WTC11 (cell line): ENCODE measurements at regions not wholly inside any gene's neighbourhood (a gene's known extent, or its start where the extent isn't known, plus 50 kb on each side); places are given as distances from the start of the nearest gene placed in this dataset.

Source experiments
- CREM ChIP-seq: sonication (generic); formaldehyde crosslinking; IDR thresholded peaks from 2 replicates; pipeline ENCODE4 v1.8.1; 2022; ENCODE audit warnings: mild to moderate bottlenecking, missing genetic modification reagents, moderate library complexity
- ETV6 ChIP-seq: sonication (generic); formaldehyde crosslinking; IDR thresholded peaks from 2 replicates; pipeline ENCODE4 v1.8.1; 2022; ENCODE audit warnings: mild to moderate bottlenecking, missing genetic modification reagents
- FOXJ3 ChIP-seq: sonication (generic); formaldehyde crosslinking; IDR thresholded peaks from 2 replicates; pipeline ENCODE4 v1.9.0; 2021; ENCODE audit warnings: missing genetic modification reagents, mild to moderate bottlenecking, borderline replicate concordance
- FOXK1 ChIP-seq: sonication (generic); formaldehyde crosslinking; IDR thresholded peaks from 2 replicates; pipeline ENCODE4 v1.8.0; 2022; ENCODE audit warnings: mild to moderate bottlenecking, moderate library complexity, missing genetic modification reagents
- NFYB ChIP-seq: sonication (generic); formaldehyde crosslinking; conservative IDR thresholded peaks from 2 replicates; pipeline ENCODE4 v1.8.0; 2022; ENCODE audit warnings: low read depth, missing genetic modification reagents
- TEAD4 ChIP-seq: sonication (generic); formaldehyde crosslinking; IDR thresholded peaks from 2 replicates; pipeline ENCODE4 v1.8.0; 2022; ENCODE audit warnings: mild to moderate bottlenecking, missing genetic modification reagents
- TF ChIP-seq, protein P1 (sequence below): sonication (generic); formaldehyde crosslinking; IDR thresholded peaks from 2 replicates; pipeline ENCODE4 v1.8.0; 2022; ENCODE audit warnings: mild to moderate bottlenecking, missing genetic modification reagents
- TF ChIP-seq, protein P2 (sequence below): fragments of 200-600 bp; IDR thresholded peaks from 2 replicates; pipeline ENCODE4 v1.8.0; 2022; ENCODE audit warnings: antibody characterized with exemption
- TF ChIP-seq, protein P3 (sequence below): sonication (generic); formaldehyde crosslinking; IDR thresholded peaks from 2 replicates; pipeline ENCODE4 v1.8.0; 2023; ENCODE audit warnings: missing genetic modification reagents, mild to moderate bottlenecking, borderline replicate concordance
- TF ChIP-seq, protein P4 (sequence below): sonication (generic); formaldehyde crosslinking; IDR thresholded peaks from 2 replicates; pipeline ENCODE4 v1.8.1; 2022; ENCODE audit warnings: low read depth, missing genetic modification reagents, borderline replicate concordance
- TF ChIP-seq, protein P5 (sequence below): sonication (generic); formaldehyde crosslinking; IDR thresholded peaks from 2 replicates; pipeline ENCODE4 v1.8.0; 2022; ENCODE audit warnings: mild to moderate bottlenecking, missing genetic modification reagents
- TF ChIP-seq, protein P6 (sequence below): sonication (generic); formaldehyde crosslinking; conservative IDR thresholded peaks from 2 replicates; pipeline ENCODE4 v1.8.1; 2022; ENCODE audit warnings: mild to moderate bottlenecking, missing genetic modification reagents
- TF ChIP-seq, protein P7 (sequence below): sonication (generic); formaldehyde crosslinking; IDR thresholded peaks from 2 replicates; pipeline ENCODE4 v1.8.0; 2022; ENCODE audit warnings: mild to moderate bottlenecking, missing genetic modification reagents

DNA sequence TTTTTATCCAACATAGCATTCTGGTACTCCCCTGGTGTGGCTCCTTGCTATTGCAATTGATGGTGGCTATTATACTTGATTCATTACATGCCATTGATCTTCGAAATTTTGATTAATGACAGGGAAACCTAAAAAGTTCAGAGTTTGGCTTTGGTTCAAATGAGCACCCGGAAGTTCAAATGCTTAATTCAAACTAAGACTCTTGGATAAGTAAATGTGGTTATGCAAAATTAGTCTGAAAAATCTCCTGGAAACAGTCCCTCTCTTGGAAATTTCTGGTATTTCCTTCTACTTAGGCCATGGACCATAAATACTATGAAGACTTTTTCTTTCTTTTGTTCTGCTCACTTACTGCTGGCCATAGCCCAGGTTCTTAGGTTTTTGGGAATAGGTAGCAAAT is 65.3 kb upstream of the SMIM21 start:
- TF ChIP-seq TEAD4 (CRISPR knock-in tag) (no peak), FOXK1 (CRISPR knock-in tag) (no peak), FOXJ3 (no peak), NFYB (no peak), ETV6 (CRISPR knock-in tag) (no peak), CREM (CRISPR knock-in tag) (no peak)
- TF ChIP-seq, protein P1, sequence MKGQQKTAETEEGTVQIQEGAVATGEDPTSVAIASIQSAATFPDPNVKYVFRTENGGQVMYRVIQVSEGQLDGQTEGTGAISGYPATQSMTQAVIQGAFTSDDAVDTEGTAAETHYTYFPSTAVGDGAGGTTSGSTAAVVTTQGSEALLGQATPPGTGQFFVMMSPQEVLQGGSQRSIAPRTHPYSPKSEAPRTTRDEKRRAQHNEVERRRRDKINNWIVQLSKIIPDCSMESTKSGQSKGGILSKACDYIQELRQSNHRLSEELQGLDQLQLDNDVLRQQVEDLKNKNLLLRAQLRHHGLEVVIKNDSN (CRISPR knock-in tag) = no peak
- TF ChIP-seq, protein P2, sequence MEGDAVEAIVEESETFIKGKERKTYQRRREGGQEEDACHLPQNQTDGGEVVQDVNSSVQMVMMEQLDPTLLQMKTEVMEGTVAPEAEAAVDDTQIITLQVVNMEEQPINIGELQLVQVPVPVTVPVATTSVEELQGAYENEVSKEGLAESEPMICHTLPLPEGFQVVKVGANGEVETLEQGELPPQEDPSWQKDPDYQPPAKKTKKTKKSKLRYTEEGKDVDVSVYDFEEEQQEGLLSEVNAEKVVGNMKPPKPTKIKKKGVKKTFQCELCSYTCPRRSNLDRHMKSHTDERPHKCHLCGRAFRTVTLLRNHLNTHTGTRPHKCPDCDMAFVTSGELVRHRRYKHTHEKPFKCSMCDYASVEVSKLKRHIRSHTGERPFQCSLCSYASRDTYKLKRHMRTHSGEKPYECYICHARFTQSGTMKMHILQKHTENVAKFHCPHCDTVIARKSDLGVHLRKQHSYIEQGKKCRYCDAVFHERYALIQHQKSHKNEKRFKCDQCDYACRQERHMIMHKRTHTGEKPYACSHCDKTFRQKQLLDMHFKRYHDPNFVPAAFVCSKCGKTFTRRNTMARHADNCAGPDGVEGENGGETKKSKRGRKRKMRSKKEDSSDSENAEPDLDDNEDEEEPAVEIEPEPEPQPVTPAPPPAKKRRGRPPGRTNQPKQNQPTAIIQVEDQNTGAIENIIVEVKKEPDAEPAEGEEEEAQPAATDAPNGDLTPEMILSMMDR = no peak
- TF ChIP-seq, protein P3, sequence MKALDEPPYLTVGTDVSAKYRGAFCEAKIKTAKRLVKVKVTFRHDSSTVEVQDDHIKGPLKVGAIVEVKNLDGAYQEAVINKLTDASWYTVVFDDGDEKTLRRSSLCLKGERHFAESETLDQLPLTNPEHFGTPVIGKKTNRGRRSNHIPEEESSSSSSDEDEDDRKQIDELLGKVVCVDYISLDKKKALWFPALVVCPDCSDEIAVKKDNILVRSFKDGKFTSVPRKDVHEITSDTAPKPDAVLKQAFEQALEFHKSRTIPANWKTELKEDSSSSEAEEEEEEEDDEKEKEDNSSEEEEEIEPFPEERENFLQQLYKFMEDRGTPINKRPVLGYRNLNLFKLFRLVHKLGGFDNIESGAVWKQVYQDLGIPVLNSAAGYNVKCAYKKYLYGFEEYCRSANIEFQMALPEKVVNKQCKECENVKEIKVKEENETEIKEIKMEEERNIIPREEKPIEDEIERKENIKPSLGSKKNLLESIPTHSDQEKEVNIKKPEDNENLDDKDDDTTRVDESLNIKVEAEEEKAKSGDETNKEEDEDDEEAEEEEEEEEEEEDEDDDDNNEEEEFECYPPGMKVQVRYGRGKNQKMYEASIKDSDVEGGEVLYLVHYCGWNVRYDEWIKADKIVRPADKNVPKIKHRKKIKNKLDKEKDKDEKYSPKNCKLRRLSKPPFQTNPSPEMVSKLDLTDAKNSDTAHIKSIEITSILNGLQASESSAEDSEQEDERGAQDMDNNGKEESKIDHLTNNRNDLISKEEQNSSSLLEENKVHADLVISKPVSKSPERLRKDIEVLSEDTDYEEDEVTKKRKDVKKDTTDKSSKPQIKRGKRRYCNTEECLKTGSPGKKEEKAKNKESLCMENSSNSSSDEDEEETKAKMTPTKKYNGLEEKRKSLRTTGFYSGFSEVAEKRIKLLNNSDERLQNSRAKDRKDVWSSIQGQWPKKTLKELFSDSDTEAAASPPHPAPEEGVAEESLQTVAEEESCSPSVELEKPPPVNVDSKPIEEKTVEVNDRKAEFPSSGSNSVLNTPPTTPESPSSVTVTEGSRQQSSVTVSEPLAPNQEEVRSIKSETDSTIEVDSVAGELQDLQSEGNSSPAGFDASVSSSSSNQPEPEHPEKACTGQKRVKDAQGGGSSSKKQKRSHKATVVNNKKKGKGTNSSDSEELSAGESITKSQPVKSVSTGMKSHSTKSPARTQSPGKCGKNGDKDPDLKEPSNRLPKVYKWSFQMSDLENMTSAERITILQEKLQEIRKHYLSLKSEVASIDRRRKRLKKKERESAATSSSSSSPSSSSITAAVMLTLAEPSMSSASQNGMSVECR (CRISPR knock-in tag) = no peak
- TF ChIP-seq, protein P4, sequence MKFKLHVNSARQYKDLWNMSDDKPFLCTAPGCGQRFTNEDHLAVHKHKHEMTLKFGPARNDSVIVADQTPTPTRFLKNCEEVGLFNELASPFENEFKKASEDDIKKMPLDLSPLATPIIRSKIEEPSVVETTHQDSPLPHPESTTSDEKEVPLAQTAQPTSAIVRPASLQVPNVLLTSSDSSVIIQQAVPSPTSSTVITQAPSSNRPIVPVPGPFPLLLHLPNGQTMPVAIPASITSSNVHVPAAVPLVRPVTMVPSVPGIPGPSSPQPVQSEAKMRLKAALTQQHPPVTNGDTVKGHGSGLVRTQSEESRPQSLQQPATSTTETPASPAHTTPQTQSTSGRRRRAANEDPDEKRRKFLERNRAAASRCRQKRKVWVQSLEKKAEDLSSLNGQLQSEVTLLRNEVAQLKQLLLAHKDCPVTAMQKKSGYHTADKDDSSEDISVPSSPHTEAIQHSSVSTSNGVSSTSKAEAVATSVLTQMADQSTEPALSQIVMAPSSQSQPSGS (CRISPR knock-in tag) = no peak
- TF ChIP-seq, protein P5, sequence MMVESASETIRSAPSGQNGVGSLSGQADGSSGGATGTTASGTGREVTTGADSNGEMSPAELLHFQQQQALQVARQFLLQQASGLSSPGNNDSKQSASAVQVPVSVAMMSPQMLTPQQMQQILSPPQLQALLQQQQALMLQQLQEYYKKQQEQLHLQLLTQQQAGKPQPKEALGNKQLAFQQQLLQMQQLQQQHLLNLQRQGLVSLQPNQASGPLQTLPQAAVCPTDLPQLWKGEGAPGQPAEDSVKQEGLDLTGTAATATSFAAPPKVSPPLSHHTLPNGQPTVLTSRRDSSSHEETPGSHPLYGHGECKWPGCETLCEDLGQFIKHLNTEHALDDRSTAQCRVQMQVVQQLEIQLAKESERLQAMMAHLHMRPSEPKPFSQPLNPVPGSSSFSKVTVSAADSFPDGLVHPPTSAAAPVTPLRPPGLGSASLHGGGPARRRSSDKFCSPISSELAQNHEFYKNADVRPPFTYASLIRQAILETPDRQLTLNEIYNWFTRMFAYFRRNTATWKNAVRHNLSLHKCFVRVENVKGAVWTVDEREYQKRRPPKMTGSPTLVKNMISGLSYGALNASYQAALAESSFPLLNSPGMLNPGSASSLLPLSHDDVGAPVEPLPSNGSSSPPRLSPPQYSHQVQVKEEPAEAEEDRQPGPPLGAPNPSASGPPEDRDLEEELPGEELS = no peak
- TF ChIP-seq, protein P6, sequence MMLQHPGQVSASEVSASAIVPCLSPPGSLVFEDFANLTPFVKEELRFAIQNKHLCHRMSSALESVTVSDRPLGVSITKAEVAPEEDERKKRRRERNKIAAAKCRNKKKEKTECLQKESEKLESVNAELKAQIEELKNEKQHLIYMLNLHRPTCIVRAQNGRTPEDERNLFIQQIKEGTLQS (CRISPR knock-in tag) = no peak
- TF ChIP-seq, protein P7, sequence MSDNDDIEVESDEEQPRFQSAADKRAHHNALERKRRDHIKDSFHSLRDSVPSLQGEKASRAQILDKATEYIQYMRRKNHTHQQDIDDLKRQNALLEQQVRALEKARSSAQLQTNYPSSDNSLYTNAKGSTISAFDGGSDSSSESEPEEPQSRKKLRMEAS (CRISPR knock-in tag) = no peak
